Endodermal cell (in vitro differentiated cells): ENCODE measurements at regions not wholly inside any gene's neighbourhood (a gene's known extent, or its start where the extent isn't known, plus 50 kb on each side); places are given as distances from the start of the nearest gene placed in this dataset.

ENCODE experiments used
- DNase-seq: peaks from one replicate; pipeline ENCODE4 v3.0.0-alpha.2; 2017
- H3K27ac ChIP-seq: 2 replicates; pipeline ENCODE4 v1.5.1; 2013; ENCODE audit warnings: mild to moderate bottlenecking, low read depth, low read length, moderate library complexity
- H3K27me3 ChIP-seq: 2 replicates; pipeline ENCODE4 v1.6.1; 2013; ENCODE audit warnings: mild to moderate bottlenecking, low read length, moderate library complexity; ENCODE audit not compliant: insufficient read depth, control insufficient read depth, poor library complexity, severe bottlenecking
- H3K36me3 ChIP-seq: 2 replicates; pipeline ENCODE4 v1.7.0; 2013; ENCODE audit warnings: mild to moderate bottlenecking, low read length, moderate library complexity; ENCODE audit not compliant: control insufficient read depth, insufficient read depth
- H3K4me1 ChIP-seq: one replicate; pipeline ENCODE4 v1.7.0; 2013; ENCODE audit warnings: low read length; ENCODE audit not compliant: control insufficient read depth, insufficient read depth
- H3K4me3 ChIP-seq: 2 replicates; pipeline ENCODE4 v1.5.1; 2013; ENCODE audit warnings: mild to moderate bottlenecking, low read length, moderate library complexity
- H3K9ac ChIP-seq: 2 replicates; pipeline ENCODE4 v1.6.1; 2013; ENCODE audit warnings: mild to moderate bottlenecking, low read length, moderate library complexity; ENCODE audit not compliant: poor library complexity, severe bottlenecking; ENCODE audit errors: extremely low read depth
- H3K9me3 ChIP-seq: 2 replicates; pipeline ENCODE4 v1.6.1; 2013; ENCODE audit warnings: mild to moderate bottlenecking, low read length, moderate library complexity; ENCODE audit not compliant: control insufficient read depth
- H3K27ac Mint-ChIP-seq: 2 replicates; pipeline ENCODE4 v1.8.0; 2020; ENCODE audit warnings: mixed read lengths
- H3K27me3 Mint-ChIP-seq: 2 replicates; pipeline ENCODE4 v1.8.0; 2021; ENCODE audit warnings: mild to moderate bottlenecking, mixed read lengths; ENCODE audit not compliant: insufficient read depth
- H3K36me3 Mint-ChIP-seq: 2 replicates; pipeline ENCODE4 v1.8.0; 2020; ENCODE audit warnings: low read depth, mixed read lengths
- H3K4me1 Mint-ChIP-seq: 2 replicates; pipeline ENCODE4 v1.8.0; 2020; ENCODE audit warnings: mixed read lengths
- H3K4me3 Mint-ChIP-seq: 2 replicates; pipeline ENCODE4 v1.8.0; 2020; ENCODE audit warnings: mild to moderate bottlenecking, moderate library complexity, mixed read lengths
- H3K9me3 Mint-ChIP-seq: 2 replicates; pipeline ENCODE4 v1.8.0; 2020; ENCODE audit warnings: mild to moderate bottlenecking, mixed read lengths
- WGBS, 2 experiments: methylation state at CpG; one replicate each; pipeline versions ENCODE4 v1.1.5 to v1.1.7; 2013; ENCODE audit warnings: missing lambda C conversion rate in 2 of 2, mixed read lengths in 1 of 2; ENCODE audit not compliant: insufficient coverage in 1 of 2, insufficient read length in 1 of 2; 5-methylcytosine and 5-hydroxymethylcytosine counted together
- TF ChIP-seq, protein P1 (sequence below): fragments of 200-600 bp; sonication (generic); conservative IDR thresholded peaks from 2 replicates; pipeline ENCODE4 v1.5.0; 2021; ENCODE audit warnings: antibody characterized with exemption, mild to moderate bottlenecking

DNA sequence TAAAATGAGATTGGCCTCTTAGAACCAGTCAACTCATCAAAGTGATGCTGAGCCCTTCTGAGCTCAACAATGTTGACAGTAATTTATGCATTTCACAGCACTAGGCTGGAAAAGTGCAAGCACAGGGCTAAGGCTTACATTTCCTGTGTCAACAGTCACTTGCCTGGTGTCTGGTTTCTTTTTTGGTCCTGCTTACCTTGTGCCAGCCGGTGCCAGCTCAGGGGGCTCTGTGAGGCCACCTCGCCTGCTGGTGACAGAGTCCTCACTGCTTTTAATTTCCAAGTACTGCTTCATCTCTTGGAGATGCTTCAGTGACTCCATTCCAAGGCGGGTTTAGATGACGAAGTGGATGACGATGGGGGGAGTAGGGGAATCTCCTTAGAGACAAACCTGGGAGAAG is 53.1 kb upstream of the KCNA1 start:
- no peaks in the 10 kb centered on the region for H3K36me3 ChIP-seq
- no peak overlapping the region for H3K27ac ChIP-seq
- TF ChIP-seq, protein P1, sequence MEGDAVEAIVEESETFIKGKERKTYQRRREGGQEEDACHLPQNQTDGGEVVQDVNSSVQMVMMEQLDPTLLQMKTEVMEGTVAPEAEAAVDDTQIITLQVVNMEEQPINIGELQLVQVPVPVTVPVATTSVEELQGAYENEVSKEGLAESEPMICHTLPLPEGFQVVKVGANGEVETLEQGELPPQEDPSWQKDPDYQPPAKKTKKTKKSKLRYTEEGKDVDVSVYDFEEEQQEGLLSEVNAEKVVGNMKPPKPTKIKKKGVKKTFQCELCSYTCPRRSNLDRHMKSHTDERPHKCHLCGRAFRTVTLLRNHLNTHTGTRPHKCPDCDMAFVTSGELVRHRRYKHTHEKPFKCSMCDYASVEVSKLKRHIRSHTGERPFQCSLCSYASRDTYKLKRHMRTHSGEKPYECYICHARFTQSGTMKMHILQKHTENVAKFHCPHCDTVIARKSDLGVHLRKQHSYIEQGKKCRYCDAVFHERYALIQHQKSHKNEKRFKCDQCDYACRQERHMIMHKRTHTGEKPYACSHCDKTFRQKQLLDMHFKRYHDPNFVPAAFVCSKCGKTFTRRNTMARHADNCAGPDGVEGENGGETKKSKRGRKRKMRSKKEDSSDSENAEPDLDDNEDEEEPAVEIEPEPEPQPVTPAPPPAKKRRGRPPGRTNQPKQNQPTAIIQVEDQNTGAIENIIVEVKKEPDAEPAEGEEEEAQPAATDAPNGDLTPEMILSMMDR = no peak
- WGBS, 2 experiments = 70 to 74% methylated on average over 4 to 5 of the region's 5 CpGs
- Mint-ChIP-seq H3K4me1 (peaks cover 9% of the 10 kb centered on the region), H3K27ac (no peak overlapping the region), H3K4me3 (no peak overlapping the region), H3K36me3 (no peaks in the 10 kb centered on the region), H3K27me3 (peaks cover 68% of the 10 kb centered on the region), H3K9me3 (no peaks in the 10 kb centered on the region)
- H3K4me3 ChIP-seq = no peak overlapping the region
- H3K27me3 ChIP-seq = peaks cover 60% of the 10 kb centered on the region
- H3K4me1 ChIP-seq = no peaks in the 10 kb centered on the region
- H3K9ac ChIP-seq = no peak overlapping the region
- no peak for DNase-seq
- H3K9me3 ChIP-seq = no peaks in the 10 kb centered on the region

DNA sequence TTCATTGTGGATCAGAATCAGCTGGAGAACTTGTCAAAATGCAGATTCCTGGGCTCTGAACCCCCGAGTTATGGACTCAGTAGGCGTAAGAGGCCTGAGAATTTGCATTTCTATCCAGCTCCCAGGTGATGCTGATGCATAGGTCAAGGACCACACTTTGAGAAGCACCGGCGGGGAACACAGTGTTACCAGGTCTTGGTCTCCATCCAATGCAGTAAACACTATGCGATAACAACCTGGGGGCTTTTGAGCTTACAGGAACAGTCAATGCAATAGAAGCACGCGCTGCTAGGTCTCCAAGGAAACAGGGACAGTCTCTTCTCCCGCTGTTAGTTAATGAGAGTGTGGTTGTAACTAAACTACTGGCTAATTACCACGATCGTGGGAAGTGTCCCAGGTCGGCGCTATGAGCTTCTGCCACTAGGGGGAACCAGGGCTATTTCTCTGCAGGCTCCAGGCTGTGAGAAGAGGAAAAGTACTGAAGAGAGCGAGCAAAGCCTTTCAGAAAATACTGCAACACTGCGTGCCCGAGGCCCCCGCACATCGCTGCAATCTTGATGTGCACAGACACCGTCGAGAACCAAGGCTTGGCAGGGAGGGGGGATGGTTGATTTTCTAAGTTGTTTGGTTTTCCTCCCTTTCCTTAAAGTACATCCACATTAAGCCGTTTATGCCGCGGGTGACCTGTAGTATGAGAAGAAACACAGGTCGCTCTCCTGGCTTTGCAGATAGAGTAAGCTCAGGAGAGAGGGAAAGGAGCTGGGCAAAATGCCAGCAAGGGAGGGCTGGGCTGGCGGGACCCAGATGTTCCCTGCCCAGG is 52.0 kb upstream of the KCNA1 start:
- Mint-ChIP-seq H3K27me3 (peaks cover 78% of the 10 kb centered on the region), H3K4me1 (peaks cover 9% of the 10 kb centered on the region), H3K9me3 (no peaks in the 10 kb centered on the region), H3K36me3 (no peaks in the 10 kb centered on the region), H3K4me3 (peak overlapping the region; percentile 15), H3K27ac (no peak overlapping the region)
- no peaks in the 10 kb centered on the region for H3K9me3 ChIP-seq
- H3K27me3 ChIP-seq = peaks cover 71% of the 10 kb centered on the region
- no peaks in the 10 kb centered on the region for H3K4me1 ChIP-seq
- no peak overlapping the region for H3K4me3 ChIP-seq
- H3K9ac ChIP-seq = no peak overlapping the region
- H3K36me3 ChIP-seq = no peaks in the 10 kb centered on the region
- TF ChIP-seq, protein P1 = peak; percentile 100
- DNase-seq = peak; percentile 98
- no peak overlapping the region for H3K27ac ChIP-seq
- 17 to 26% methylated on average over 17 to 22 of the region's 24 CpGs for WGBS, 2 experiments

DNA sequence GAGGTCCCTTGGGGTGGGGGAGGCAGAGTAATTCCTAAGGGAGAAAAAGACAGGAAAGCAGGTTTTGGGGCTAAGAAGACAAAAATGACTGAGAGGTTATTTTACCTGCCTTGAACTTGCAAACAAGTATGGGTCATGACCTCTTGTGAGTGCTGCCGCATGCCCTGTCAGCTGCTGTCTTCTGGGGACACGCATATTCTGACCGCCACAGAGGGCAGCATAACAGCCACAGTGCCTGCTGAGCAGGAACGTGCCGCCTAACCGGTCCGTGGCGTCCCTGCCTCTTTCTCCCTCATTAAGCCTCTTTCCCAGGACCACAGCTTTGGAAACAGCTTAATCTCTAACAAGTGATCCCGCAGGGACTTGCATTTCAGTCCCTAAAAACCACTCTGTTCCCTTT is 51.3 kb upstream of the KCNA1 start:
- H3K4me3 Mint-ChIP-seq = peak overlapping the region; percentile 15
- H3K4me1 ChIP-seq = no peaks in the 10 kb centered on the region
- no peak overlapping the region for H3K9ac ChIP-seq
- no peaks in the 10 kb centered on the region for H3K9me3 Mint-ChIP-seq
- H3K36me3 ChIP-seq = no peaks in the 10 kb centered on the region
- H3K9me3 ChIP-seq = no peaks in the 10 kb centered on the region
- H3K4me3 ChIP-seq = no peak overlapping the region
- WGBS, 2 experiments = 14 to 18% methylated on average over 8 to 9 of the region's 9 CpGs
- no peak overlapping the region for H3K27ac ChIP-seq
- peaks cover 78% of the 10 kb centered on the region for H3K27me3 ChIP-seq
- TF ChIP-seq, protein P1 = peak; percentile 66
- peaks cover 85% of the 10 kb centered on the region for H3K27me3 Mint-ChIP-seq
- peak; percentile 90 for DNase-seq
- H3K4me1 Mint-ChIP-seq = peaks cover 9% of the 10 kb centered on the region
- no peaks in the 10 kb centered on the region for H3K36me3 Mint-ChIP-seq
- no peak overlapping the region for H3K27ac Mint-ChIP-seq
